ENCODE measurements at regions not wholly inside any gene's neighbourhood (a gene's known extent, or its start where the extent isn't known, plus 50 kb on each side); places are given as distances from the start of the nearest gene placed in this dataset.

GRCh38 chr6:169117663-169118062 lies 136.0 kb downstream of the THBS2 start:
- H3K9ac ChIP-seq (ENCODE audit: low read depth in 1 of 2, low read length in 2 of 2) = no peak overlapping the region
- H3K27ac ChIP-seq (ENCODE audit: low read depth in 1 of 2, low read length in 2 of 2) = no peak overlapping the region
- no peaks in the 10 kb centered on the region for H3K36me3 ChIP-seq (ENCODE audit: control insufficient read depth in 4 of 4, insufficient read depth in 3 of 4, low read depth in 1 of 4, low read length in 3 of 4)
- 71% methylated on average over 7 of the region's 7 CpGs for WGBS
- no peaks in the 10 kb centered on the region for H3K9me3 ChIP-seq (ENCODE audit: control insufficient read depth in 4 of 4, low read length in 3 of 4)
- no peak for DNase-seq (ENCODE audit: low spot score)
- no peaks in the 10 kb centered on the region for H3K4me1 ChIP-seq (ENCODE audit: control insufficient read depth in 4 of 4, insufficient read depth in 4 of 4, low read length in 3 of 4)
- H3K27me3 ChIP-seq (ENCODE audit: control insufficient read depth in 4 of 4, insufficient read depth in 4 of 4, low read length in 3 of 4) = no peaks in the 10 kb centered on the region
- TF ChIP-seq NR2F2 (IDR thresholded peaks at IDR 0.05) (no peak), HNF4A (conservative IDR thresholded peaks at IDR 0.05) (no peak), MAX (IDR thresholded peaks at IDR 0.05) (no peak), ATF3 (IDR thresholded peaks at IDR 0.05) (no peak), GABPA (IDR thresholded peaks at IDR 0.05 in 1 of 2, conservative IDR thresholded peaks at IDR 0.05 in 1 of 2) (no peak), RXRA (IDR thresholded peaks at IDR 0.05) (no peak), ZBTB33 (IDR thresholded peaks at IDR 0.05) (no peak), YY1 (IDR thresholded peaks at IDR 0.05) (no peak), FOXA1 (IDR thresholded peaks at IDR 0.05) (no peak), REST (IDR thresholded peaks at IDR 0.05) (no peak), HNF4G (IDR thresholded peaks at IDR 0.05) (no peak), RAD21 (IDR thresholded peaks at IDR 0.05) (no peak), FOXA2 (IDR thresholded peaks at IDR 0.05) (no peak), TAF1 (conservative IDR thresholded peaks at IDR 0.05) (no peak), CTCF (IDR thresholded peaks at IDR 0.05; ENCODE audit: low read depth, low read length, missing input control) (no peak), EGR1 (IDR thresholded peaks at IDR 0.05; ENCODE audit: low read depth in 2 of 2) (no peak)
- H3K4me3 ChIP-seq (ENCODE audit: low read depth in 1 of 3, low read length in 3 of 3) = no peak overlapping the region

- Histone ChIP-seq H3K4me3 (ENCODE audit: low read depth in 1 of 3, low read length in 3 of 3) (no peak overlapping the region), H3K36me3 (ENCODE audit: control insufficient read depth in 4 of 4, insufficient read depth in 3 of 4, low read depth in 1 of 4, low read length in 3 of 4) (no peaks in the 10 kb centered on the region), H3K27me3 (ENCODE audit: control insufficient read depth in 4 of 4, insufficient read depth in 4 of 4, low read length in 3 of 4) (no peaks in the 10 kb centered on the region), H3K9me3 (ENCODE audit: control insufficient read depth in 4 of 4, low read length in 3 of 4) (no peaks in the 10 kb centered on the region), H3K27ac (ENCODE audit: low read depth in 1 of 2, low read length in 2 of 2) (no peak overlapping the region), H3K9ac (ENCODE audit: low read depth in 1 of 2, low read length in 2 of 2) (no peak overlapping the region), H3K4me1 (ENCODE audit: control insufficient read depth in 4 of 4, insufficient read depth in 4 of 4, low read length in 3 of 4) (no peaks in the 10 kb centered on the region)
- WGBS = 75% methylated on average over 3 of the region's 3 CpGs
- DNase-seq (ENCODE audit: low spot score) = no peak
- TF ChIP-seq YY1 (IDR thresholded peaks at IDR 0.05) (no peak), SP1 (IDR thresholded peaks at IDR 0.05) (no peak), TAF1 (conservative IDR thresholded peaks at IDR 0.05) (no peak), RXRA (IDR thresholded peaks at IDR 0.05) (no peak), RAD21 (IDR thresholded peaks at IDR 0.05) (no peak), EGR1 (IDR thresholded peaks at IDR 0.05; ENCODE audit: low read depth in 2 of 2) (no peak), MAX (IDR thresholded peaks at IDR 0.05) (no peak), NR2F2 (IDR thresholded peaks at IDR 0.05) (no peak), FOXA2 (IDR thresholded peaks at IDR 0.05) (no peak), FOXA1 (IDR thresholded peaks at IDR 0.05) (no peak), HNF4A (conservative IDR thresholded peaks at IDR 0.05) (no peak), CTCF (IDR thresholded peaks at IDR 0.05; ENCODE audit: low read depth, low read length, missing input control) (no peak), GABPA (IDR thresholded peaks at IDR 0.05 in 1 of 2, conservative IDR thresholded peaks at IDR 0.05 in 1 of 2) (no peak), ZBTB33 (IDR thresholded peaks at IDR 0.05) (no peak), HNF4G (IDR thresholded peaks at IDR 0.05) (no peak), JUND (IDR thresholded peaks at IDR 0.05) (no peak)
These were observed 138.0 kb downstream of the THBS2 start for GRCh38 chr6:169115632-169116031.

Measured in liver (tissue), 8 donors.